Endothelial cell (in vitro differentiated cells): ENCODE measurements at regions not wholly inside any gene's neighbourhood (a gene's known extent, or its start where the extent isn't known, plus 50 kb on each side); places are given as distances from the start of the nearest gene placed in this dataset.

Experiments used
- DNase-seq: peaks from one replicate; pipeline ENCODE4 v3.0.0; 2021; ENCODE audit warnings: low spot score
- H3K27ac Mint-ChIP-seq: one replicate; pipeline ENCODE4 v1.8.0; 2021; ENCODE audit warnings: mixed read lengths, inconsistent platforms; ENCODE audit not compliant: unreplicated experiment
- H3K27me3 Mint-ChIP-seq: one replicate; pipeline ENCODE4 v1.8.0; 2021; ENCODE audit warnings: mild to moderate bottlenecking, moderate library complexity, mixed read lengths, inconsistent platforms; ENCODE audit not compliant: unreplicated experiment
- H3K36me3 Mint-ChIP-seq: one replicate; pipeline ENCODE4 v1.8.0; 2021; ENCODE audit warnings: mild to moderate bottlenecking, low read depth, mixed read lengths, inconsistent platforms; ENCODE audit not compliant: unreplicated experiment
- H3K4me1 Mint-ChIP-seq: one replicate; pipeline ENCODE4 v1.8.0; 2021; ENCODE audit warnings: mild to moderate bottlenecking, mixed read lengths, inconsistent platforms; ENCODE audit not compliant: unreplicated experiment
- H3K4me3 Mint-ChIP-seq: one replicate; pipeline ENCODE4 v1.8.0; 2021; ENCODE audit warnings: mild to moderate bottlenecking, mixed read lengths, inconsistent platforms; ENCODE audit not compliant: unreplicated experiment
- H3K9me3 Mint-ChIP-seq: one replicate; pipeline ENCODE4 v1.8.0; 2021; ENCODE audit warnings: mixed read lengths, inconsistent platforms; ENCODE audit not compliant: unreplicated experiment
- TF ChIP-seq, protein P1 (sequence below): fragments of 200-600 bp; sonication (generic); IDR thresholded peaks from one replicate; pipeline ENCODE4 v1.5.0; 2021; ENCODE audit warnings: antibody characterized with exemption; ENCODE audit not compliant: unreplicated experiment

DNA sequence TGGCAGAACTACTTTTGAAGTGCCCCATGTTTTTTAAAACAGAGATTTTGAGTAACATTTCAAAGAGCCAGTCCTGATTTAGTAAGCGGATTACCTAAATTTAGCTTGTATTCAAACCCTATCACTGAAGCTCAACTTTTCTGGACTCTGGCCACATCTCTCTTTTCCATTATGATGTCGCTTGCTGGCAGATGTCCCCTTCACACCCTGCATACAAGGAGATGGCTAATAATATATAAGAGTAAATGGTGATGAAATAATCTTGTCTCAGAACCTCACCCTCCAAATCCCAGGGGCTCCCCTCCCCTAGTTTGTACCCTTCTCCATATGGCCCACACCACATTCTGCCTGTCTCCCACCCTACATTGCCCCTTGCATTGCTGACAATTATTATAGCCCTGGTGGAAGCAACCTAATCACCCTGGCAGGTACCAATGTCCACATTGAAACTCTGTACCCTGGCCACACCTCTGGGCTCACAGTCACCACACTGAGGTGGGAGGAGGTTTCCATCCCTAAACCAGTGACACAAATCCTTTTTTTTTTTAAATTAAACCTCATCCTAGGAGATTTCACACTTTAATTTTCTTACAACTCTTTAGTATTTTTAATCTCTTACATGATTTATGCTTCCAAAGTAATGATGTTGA is 106.0 kb upstream of the SYT6 start:
- Mint-ChIP-seq H3K27ac (no peak overlapping the region), H3K36me3 (no peaks in the 10 kb centered on the region), H3K9me3 (no peaks in the 10 kb centered on the region), H3K4me3 (no peak overlapping the region), H3K27me3 (no peaks in the 10 kb centered on the region), H3K4me1 (no peaks in the 10 kb centered on the region)
- no peak for DNase-seq
- TF ChIP-seq, protein P1, sequence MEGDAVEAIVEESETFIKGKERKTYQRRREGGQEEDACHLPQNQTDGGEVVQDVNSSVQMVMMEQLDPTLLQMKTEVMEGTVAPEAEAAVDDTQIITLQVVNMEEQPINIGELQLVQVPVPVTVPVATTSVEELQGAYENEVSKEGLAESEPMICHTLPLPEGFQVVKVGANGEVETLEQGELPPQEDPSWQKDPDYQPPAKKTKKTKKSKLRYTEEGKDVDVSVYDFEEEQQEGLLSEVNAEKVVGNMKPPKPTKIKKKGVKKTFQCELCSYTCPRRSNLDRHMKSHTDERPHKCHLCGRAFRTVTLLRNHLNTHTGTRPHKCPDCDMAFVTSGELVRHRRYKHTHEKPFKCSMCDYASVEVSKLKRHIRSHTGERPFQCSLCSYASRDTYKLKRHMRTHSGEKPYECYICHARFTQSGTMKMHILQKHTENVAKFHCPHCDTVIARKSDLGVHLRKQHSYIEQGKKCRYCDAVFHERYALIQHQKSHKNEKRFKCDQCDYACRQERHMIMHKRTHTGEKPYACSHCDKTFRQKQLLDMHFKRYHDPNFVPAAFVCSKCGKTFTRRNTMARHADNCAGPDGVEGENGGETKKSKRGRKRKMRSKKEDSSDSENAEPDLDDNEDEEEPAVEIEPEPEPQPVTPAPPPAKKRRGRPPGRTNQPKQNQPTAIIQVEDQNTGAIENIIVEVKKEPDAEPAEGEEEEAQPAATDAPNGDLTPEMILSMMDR: no peak

DNA sequence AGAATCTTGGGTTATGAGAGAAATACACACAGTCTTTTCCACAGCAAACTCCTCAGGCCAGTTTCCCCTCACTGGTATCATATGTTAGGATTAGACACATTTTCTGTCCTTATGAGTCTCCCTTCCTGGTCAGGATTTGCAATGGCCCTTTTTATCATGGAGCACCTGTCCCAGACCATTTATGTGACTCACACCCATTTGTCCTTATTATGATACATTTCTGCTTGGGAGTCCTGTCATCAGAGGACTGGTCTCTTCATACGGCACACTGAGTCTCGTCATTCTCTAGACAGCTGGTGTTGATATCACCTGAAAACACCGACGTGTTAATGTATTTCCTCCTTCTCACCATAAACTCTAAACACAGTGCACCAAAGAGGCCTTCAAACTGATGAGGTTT is 105.0 kb upstream of the SYT6 start:
- no peak for DNase-seq
- Mint-ChIP-seq H3K9me3 (no peaks in the 10 kb centered on the region), H3K27ac (no peak overlapping the region)

DNA sequence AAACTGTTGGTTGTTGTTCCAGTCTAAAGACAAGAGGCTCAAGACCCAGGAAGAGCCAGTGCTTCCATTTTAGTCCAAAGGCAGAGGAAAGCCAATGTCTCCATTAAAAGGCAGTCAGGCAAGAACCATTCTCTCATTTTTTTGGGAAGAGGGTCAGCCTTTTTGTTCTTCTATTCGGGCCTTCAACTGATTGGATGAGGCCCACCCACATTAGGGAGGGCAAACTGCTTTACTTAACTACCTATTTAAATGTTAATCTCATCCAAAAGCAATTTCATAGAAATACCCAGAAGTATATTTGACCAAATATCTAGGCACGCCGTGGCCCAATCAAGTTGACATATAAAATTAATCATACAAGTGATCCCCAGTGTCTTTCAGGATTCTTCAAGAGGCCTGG is 104.4 kb upstream of the SYT6 start:
- Mint-ChIP-seq H3K4me3 (no peak overlapping the region), H3K36me3 (no peaks in the 10 kb centered on the region), H3K4me1 (no peaks in the 10 kb centered on the region), H3K9me3 (no peaks in the 10 kb centered on the region), H3K27me3 (no peaks in the 10 kb centered on the region), H3K27ac (no peak overlapping the region)
- no peak for DNase-seq
- TF ChIP-seq, protein P1: no peak

More for the DNA sequence above, 105.0 kb upstream of the SYT6 start:
- no peaks in the 10 kb centered on the region for H3K27me3 Mint-ChIP-seq
- no peak overlapping the region for H3K4me3 Mint-ChIP-seq
- TF ChIP-seq, protein P1: no peak
- no peaks in the 10 kb centered on the region for H3K36me3 Mint-ChIP-seq
- H3K4me1 Mint-ChIP-seq: no peaks in the 10 kb centered on the region

DNA sequence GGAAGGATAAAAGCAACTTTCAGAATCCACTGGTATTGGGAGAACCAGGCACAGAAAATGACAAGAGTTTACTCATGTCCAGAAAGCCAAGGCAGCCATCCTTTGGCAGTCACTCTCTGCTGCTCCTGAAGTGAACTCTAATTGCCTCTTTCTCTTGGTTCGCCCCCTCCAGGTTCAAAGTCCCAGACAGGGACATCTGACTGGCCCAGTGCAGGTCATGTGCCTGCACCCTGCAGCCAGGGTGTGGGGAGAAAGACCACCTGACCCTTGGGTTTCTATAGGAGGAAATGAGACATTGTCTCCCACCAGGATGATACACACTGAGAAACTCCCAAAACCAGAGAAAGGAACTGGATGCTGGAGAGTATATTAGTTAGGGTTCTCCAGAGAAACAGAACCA is 103.9 kb upstream of the SYT6 start:
- Mint-ChIP-seq H3K27me3 (no peaks in the 10 kb centered on the region), H3K4me3 (no peak overlapping the region), H3K4me1 (no peaks in the 10 kb centered on the region), H3K27ac (no peak overlapping the region), H3K36me3 (no peaks in the 10 kb centered on the region), H3K9me3 (no peaks in the 10 kb centered on the region)
- no peak for DNase-seq
- TF ChIP-seq, protein P1: no peak

DNA sequence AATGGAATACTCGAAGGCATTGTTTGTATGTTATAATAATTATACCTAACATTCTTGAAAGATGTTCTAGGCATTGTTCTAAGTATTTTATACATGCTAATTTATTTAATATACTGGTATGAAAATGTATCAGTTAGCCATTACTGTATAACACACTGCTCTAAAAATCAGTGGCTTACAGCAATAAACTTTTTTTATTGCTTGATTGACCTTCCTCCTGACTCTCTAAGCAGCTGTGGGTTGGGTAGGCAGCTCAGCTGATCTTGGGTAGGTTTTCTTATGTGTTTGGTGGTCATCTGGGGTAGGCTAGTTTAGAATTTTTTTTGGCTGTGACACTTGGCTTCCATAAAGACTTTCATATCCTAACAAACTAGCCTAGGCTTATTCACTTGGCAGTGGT is 100.2 kb upstream of the SYT6 start:
- TF ChIP-seq, protein P1: no peak
- H3K27ac Mint-ChIP-seq: no peak overlapping the region
- H3K4me3 Mint-ChIP-seq: no peak overlapping the region
- no peaks in the 10 kb centered on the region for H3K36me3 Mint-ChIP-seq
- peaks cover 2% of the 10 kb centered on the region for H3K27me3 Mint-ChIP-seq
- H3K4me1 Mint-ChIP-seq: no peaks in the 10 kb centered on the region
- H3K9me3 Mint-ChIP-seq: no peaks in the 10 kb centered on the region
- DNase-seq: no peak
